GM18867 (cell line): ENCODE measurements at regions not wholly inside any gene's neighbourhood (a gene's known extent, or its start where the extent isn't known, plus 50 kb on each side); places are given as distances from the start of the nearest gene placed in this dataset.

Source experiments
- ATAC-seq: cut with Tn5 transposase; IDR thresholded peaks from one replicate; pipeline ENCODE4 v1.9.1; 2021; ENCODE audit warnings: mild to moderate bottlenecking, moderate library complexity; ENCODE audit not compliant: unreplicated experiment

DNA sequence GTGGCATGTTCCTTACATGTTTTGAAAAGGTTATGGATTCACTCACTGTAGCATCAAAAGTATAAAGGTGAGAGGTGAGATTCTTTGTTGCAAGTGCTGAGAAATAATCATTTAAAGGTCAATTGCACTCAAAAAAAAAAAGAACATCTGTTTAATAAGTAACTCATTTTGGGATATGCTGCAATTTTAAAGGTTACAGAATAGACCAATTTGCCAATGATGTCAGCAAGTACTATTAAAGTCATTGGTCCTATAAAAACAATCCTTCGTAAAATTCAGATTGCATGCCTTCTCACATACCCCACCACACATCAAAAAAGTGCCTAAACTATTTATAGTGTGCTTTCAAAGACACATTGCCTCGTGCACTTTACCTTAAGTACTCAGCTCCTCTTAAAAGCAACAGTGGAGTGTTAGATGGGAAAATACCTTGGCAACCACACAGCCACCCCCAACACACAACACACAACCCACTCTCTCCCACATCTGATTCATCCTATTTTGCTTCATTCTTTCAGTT, 218.2 kb upstream of the ADGRL2 start:
- ATAC-seq: peak; percentile 44

DNA sequence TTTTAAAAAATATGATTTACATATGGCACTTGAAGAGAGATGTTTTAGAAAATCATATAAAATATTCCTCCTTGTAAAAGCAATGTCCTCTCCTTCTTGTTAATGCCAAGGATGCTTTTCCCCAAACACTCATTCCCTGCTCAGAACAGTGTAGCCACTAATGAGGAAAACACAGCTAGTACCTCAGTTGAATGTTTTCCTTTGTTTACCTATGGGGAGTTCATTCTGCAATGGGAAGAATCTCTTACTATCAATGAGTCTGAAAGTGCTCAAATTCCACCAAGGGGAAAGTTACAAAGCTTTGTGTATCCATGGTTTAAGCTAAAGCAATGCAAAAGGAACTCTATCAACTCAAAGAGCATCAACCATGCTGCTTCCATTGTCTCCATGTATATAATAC, 221.9 kb upstream of the ADGRL2 start:
- no peak for ATAC-seq

DNA sequence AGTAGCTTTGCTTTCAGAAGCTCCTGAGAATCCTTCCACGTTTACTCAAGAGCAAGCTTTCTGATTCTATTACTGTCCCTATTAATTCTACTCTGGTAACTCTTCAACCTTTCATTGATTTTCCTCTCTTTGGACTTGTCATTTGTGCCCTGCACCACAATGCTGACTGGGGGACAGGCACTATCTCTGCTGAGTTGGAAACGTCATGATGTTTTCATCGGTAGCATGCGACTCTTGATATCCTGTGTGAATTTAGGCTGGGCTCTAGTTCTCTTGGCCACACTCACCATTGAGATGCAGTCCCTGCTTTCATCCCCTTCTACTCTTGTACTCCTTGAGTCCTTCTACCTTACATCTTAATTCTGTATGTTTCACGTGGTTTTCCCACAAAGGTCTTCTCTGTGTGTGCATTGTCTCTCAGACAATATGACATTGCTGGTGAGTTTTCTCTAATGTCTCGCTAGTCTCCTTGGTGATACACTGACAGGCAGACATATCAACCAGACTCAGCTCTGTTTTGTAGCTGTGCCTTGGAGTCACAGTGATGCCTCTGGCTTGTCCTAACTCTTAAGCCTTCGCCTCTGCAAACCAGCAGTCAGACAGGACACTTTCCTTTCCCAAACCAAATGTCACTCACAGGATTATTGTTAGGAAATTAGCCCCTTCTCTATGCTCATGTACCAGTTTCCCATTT, 223.6 kb upstream of the ADGRL2 start:
- no peak for ATAC-seq

DNA sequence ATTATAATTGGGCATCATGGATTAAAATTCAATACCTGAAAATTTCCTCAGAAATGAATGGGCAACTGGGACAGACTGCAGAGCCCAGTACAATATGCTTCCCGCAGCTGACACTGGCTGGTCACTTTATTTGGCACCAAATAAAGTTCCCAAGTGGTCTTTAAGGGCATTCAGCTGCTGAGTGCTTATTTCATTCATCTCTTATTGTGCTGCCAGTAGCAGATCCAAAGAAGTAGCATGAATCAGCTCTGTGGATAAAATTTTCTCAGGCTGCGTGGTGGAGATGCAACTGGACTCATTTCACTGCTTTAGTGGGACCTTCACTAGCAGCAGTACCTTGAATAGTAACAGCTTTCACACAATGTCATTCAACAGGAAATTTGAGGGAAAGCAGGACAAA, 226.3 kb upstream of the ADGRL2 start:
- no peak for ATAC-seq

DNA sequence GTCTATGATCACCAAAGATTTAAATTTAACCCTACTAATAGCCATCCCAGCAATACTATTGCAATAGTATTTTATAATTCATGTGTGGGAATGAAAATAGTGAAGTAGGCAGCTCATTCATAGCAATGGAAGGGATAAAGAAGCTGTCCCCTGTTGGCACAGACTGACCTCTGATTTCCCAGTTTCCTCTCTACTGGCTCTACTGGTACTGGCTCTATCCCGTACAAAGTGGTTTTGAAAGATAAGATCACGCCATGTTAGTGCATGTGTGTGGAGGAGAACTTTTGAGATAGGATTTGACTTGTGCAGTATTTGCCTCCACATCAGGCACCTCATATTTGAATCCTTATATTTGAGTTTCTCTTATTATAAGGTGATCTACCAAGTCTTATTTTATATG, 227.3 kb upstream of the ADGRL2 start:
- ATAC-seq: no peak

DNA sequence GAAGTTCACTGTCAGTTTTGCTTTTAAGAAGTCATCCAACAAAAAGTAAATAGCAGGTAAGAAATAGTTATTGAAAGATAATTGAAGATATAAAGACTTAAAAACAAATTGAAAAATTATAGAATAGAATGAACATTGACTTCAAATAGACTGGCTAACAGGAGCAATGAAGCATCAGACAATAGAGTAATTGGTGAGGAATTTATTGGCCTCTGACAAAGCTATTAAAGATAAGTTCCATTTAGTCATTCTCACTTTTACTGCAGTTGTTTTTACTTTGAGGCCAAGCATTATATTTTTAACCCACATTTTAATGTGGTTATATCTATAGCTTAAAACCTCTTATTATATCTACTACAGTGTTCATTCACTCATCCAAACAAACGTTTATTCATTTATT, 228.8 kb upstream of the ADGRL2 start:
- no peak for ATAC-seq

DNA sequence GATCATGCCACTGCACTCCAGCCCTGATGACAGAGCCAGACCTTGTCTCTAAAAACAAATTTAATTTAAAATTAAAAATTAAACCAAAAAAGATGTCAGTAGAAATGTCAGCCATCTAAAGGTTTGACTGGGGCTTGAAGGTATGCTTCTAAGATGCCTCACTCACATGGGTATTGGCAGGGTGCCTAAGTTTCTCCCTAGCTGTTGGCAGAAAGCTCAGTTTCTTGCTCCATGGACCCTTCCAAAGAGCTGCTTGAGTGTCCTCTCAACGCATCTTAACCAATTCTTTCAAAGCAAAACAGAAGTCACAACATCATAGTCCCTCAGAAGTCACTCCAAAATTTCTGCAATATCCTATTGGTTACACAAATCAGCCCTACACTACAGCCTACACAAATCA, 231.0 kb upstream of the ADGRL2 start:
- no peak for ATAC-seq

DNA sequence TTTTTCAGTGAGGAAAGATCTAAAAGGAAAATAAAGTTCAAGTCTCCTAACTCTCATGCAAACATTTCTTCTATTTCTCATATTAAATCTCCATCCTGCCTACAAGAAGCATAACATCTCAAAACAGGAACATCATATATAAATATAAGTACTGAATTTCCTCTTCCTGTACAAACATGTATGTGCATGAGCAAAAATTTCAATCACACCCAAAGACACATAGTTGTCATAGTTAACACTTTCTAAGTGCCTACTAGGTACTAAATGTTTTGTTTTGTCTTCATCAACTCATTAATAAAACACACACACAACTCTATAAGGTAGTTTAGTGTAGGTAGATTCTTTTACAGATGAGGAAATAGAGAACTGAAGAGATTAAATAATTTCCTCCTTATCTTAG, 237.1 kb upstream of the ADGRL2 start:
- no peak for ATAC-seq

DNA sequence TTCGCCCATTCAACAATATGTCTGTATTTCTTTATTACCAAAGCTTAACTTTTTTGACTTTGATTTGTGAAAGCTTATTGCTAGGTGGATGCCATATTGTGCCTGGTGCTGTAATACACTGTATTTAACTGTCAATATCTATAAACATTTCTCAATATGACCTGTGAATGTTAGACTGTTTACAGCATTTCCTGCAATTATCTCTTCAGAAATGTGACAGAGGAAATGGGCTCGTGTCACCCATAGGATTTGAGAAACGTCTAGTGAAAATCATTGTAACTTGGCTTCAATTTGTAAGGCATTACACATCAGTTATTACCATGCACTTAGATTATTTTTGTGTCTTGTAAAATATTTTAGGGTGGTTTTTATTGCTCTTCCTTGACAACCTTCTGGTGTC, 237.8 kb upstream of the ADGRL2 start:
- ATAC-seq: no peak

DNA sequence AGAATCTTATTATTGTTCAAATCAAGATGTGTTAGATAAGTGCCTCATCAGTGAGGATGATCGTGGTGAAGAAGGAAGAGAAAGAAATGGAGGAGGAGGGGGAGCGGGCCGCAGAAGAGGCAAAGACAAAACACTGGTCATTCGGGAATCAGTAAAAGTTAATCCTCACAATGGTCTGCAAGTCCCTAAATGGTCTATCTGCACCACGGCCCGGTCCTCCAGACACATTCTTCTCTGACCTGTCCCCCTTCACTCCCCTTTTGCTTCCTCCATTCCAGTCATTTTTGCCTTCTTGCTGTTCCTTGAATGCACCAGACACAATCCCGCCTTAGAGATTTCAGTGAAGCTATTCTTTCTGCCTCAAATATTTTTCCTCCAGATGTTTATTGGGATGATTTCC, 240.1 kb upstream of the ADGRL2 start:
- ATAC-seq: no peak

DNA sequence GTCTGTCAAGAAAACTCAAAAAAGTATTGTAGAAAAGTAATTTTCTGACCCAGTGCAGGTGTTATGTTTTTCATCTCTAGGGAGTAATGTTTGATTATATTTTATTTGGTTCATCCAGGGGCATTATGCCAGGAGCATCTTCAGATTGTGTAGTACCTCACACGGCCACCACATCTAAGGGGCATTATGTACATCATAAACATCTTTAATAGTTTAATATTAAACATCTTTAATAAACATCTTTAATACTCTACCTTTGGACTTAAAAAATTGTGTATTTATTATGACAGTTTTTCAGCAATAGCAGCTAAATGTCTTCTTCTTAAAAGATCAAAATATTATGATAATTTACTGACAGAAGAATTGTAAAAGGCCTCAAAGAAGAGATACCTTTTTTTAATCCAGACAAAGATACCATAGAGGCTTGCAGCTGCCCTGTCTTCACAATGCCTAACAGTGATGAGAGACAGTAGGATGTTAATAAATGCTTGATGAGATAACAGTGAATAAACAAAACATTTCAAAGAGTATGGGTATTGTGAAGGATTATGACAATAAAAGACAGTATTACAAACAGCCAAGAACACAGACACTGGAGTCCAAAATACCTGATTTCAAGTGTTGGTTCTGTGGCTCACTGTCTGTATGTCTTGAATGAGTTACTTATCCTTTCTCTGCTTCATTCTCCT, 240.9 kb upstream of the ADGRL2 start:
- ATAC-seq: peak; percentile 53

DNA sequence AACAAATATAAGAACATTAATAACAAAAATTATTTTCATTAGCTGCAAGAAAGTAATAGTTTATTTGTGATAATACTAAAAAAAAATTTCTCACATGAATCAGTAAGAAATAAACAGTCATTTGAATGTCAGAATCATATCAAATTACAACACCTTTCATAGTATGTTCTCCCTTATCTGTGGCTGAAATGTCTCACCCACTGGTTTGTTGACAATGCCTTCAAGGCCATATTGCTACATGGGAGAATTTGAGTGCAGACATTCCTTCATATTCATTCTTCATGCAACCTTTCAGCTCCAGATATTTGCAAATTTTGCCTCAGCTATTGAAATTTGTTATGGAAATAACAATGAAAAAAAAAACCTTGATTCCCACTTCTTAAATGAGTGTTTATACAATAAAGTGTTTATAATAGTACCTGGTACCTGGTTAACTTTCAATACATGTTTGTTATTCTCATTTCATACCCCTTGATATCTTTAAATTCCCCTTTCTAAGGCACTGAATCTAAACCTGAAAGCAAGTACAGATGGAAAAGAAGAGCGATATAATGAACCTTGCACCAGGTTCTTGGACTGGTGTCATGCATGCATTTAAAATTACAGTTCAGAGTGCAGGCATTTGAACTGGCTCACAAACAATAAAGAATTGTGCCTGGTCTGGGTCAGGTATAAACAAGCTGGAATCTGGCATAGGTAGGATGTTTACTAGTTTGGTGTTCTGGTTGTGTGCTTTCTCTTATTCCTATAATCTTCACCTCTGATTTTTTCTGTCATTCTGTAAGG, 242.2 kb upstream of the ADGRL2 start:
- no peak for ATAC-seq

DNA sequence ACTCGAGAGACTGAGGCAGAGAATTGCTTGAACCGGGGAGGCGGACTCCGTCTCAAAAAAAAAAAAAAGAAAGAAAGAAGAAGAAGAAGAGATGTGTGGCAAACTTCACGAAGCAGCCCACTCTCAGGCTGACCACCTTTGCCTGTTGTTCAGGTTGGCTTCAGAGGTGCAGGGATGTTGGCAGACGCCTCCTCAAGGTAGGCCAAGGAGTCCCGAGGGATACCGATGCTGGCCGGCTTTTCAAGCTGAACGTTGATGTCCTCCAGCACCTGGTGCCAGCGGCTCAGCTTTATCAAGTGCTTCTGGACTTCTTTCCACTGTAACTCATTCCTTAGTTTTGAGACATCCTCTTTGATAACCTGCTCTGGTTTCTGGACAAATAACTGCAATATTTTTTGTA, 243.8 kb upstream of the ADGRL2 start:
- ATAC-seq: no peak

DNA sequence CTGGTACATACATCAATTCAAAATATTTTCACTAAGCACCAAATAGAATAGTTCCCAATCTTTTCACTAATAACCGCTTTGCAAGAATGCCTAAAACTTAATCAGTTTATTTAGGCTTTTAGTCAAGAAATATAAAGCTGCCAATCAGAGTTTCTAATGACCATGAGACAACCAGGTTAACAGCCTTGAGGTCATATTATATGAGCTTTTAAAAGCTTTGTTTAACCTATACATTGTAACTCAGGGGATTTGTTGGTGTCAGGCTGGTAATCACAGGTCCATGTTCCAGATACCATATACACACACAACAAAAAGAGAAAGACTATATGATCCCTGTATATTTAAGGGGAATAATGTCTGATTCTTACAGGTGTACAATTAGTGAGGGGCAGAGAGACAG, 246.2 kb upstream of the ADGRL2 start:
- ATAC-seq: no peak

DNA sequence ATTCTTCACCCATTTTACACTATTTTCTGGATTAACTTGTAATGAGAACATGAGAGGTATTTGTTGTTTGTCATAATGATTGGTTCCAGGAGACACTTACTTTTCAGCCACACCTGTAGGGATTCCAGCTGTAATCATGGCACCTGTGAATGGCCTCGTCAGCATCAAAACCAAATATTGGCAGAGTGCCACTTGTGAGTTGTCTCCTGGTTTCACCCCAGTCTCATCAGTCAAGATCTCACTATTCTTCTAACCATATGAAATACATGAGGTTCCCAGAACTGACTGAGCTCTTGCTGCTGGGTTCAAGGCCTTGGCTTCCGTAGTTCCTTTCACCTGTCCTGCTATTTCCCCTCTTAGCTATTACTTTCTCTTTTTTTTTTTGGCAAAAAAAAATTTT, 246.6 kb upstream of the ADGRL2 start:
- no peak for ATAC-seq

DNA sequence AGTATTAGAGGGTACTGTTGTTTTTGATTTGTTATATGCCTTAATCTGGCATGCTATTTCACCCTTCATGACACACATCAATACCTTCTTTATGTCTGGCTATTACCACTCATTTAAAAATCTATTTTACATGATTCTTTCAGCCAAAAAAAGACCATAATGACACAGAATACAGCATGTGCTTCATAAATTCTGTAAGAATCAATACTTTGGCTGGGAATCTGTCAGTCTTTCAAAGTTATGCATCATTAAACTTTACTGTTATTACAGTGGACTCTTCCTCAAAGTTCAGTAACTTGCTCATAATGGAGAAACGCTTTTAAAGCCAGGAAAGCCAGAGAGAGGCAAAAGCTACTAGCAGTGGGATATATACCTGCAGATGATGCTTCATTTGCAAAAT, 247.2 kb upstream of the ADGRL2 start:
- no peak for ATAC-seq

DNA sequence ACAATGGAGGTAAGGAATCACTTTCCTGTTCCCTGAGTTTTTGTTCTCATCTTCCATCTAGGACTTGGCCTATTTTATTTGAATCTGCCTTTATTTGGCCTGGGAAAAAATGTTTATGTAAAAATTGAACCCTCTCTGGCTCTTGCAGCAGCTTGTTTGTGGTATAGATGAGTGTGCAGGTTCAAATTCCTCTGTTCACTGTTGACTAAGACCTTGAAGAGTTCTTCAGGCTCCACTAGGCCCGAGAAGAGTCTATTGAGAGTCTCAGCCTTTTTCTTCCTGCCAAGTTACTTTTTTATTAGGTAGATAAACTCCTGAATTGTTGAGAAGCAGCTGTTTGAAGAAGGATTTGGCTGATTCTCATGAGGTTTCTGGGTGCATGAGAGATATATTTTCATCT, 248.8 kb upstream of the ADGRL2 start:
- no peak for ATAC-seq

DNA sequence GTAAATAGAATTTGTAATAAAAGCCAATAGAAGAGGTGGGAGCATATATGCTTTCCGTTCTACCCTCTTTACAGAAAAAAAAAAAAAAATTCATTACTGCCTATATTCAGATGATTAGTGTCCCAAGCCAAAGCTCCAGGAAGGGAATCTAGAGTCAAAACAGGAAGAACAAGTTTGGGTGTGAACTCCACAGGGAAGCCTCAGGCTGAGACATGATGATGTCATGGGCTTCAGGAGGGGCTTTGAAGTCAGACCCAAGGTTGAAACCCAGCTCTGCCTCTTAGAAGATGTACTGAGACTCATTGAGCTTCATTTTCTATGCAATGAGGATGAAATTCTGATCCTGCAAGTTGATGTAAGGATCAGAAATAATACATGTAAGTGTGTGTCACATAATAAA, 250.0 kb upstream of the ADGRL2 start:
- no peak for ATAC-seq

DNA sequence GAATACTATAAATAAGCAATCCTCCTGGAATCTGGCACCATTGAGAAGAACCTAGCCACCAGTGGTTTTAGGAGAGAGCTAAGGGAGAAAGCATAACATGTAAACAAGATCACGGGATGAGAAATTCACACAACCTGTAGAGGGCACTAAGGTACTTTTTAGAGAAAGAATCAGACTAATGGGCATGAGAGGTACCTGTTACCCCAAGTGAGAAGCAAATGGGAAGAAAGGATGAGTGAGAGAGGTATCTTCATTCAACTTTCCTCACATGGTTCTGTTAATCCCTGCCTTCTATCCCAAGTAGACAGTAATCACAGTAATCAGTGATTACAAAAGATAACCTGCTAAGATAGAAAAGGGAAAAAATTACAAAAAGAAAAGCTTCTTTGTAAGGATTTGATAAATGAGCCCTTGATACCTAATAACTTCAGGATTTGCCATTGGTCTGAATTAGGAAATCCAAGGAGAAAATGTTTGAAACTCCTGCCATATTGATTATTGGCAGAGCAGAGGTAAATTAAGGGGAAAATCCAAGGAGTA, 251.1 kb upstream of the ADGRL2 start:
- peak; percentile 67 for ATAC-seq

DNA sequence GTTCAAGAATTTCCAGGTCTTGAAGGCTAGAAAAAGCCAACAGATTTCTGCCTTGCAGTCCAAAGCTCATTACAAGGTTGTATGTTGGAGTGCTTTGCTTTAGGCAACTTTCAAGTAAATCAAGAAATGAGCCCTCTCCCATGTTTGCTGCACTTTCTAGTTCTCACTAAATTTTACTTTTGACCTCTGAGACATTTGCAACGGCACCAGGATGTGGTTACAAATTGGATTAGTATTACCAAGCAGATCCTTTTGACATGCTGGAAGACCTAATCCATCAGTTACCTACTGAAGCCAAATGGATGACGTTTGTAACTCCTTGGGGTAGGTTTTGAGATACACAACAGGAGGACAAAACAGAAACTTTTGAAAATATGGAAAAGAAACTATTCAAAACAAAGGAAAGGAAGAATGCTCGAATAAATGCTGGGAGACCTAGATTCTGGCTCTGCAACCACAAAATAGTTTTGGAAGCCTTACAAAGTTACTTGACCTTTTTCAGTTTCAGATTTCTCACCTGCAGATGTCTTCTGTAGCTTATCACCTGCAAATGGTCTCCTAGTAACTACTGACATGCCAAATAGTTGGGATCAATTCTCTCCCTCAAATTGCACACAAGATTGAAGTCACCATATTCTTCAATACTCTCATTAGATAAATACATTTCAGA, 251.7 kb upstream of the ADGRL2 start:
- ATAC-seq: peak; percentile 52

DNA sequence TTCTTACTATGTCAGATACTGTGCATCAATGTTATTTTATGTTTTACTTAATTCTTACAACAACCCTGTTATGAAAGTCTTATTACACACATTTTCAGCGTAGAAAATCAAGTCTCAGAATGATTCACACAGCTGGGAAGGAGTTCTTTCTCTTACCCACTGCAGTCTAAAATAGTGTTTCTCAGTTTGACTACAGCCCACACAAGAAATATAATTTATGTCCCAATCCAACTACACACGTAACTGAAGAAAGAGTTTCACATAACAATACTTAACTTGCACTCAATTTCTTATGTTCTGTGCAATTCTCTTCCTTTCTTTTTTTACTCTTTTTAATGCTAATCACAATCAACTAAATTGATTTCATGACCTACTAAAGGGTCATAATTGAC, 252.8 kb upstream of the ADGRL2 start:
- ATAC-seq: peak; percentile 68
